ENCODE measurements at regions not wholly inside any gene's neighbourhood (a gene's known extent, or its start where the extent isn't known, plus 50 kb on each side); places are given as distances from the start of the nearest gene placed in this dataset.

GRCh38 chr2:125364984-125365265 lies 1291.0 kb upstream of the GYPC start:
- TF ChIP-seq CTCF (IDR thresholded peaks at IDR 0.05) = no peak
- TF ChIP-seq POLR2AphosphoS5 (IDR thresholded peaks at IDR 0.05; ENCODE audit: insufficient read depth in 1 of 2, low read depth in 1 of 2) = no peak
